Astrocyte (in vitro differentiated cells and primary cell): ENCODE measurements at regions not wholly inside any gene's neighbourhood (a gene's known extent, or its start where the extent isn't known, plus 50 kb on each side); places are given as distances from the start of the nearest gene placed in this dataset.

Source experiments
- DNase-seq: peaks from one replicate; pipeline ENCODE4 v3.0.0-alpha.2; 2010; ENCODE audit warnings: low read depth
- FAIRE-seq: peaks from 2 replicates; lab custom pipeline; 2011; peaks lifted over from hg19 to GRCh38; lab: Jason Lieb, UNC
- H2AFZ ChIP-seq: 2 replicates; pipeline ENCODE4 v1.6.0; 2012; ENCODE audit warnings: low read depth, low read length, inconsistent platforms
- H3K27ac ChIP-seq: 2 replicates; pipeline ENCODE4 v1.5.1; 2011; ENCODE audit warnings: low read depth, low read length, inconsistent platforms
- H3K27me3 ChIP-seq: 2 replicates; pipeline ENCODE4 v1.6.0; 2011; ENCODE audit warnings: low read length, inconsistent platforms; ENCODE audit not compliant: insufficient read depth
- H3K36me3 ChIP-seq: 2 replicates; pipeline ENCODE4 v1.5.1; 2011; ENCODE audit warnings: low read length, inconsistent platforms; ENCODE audit not compliant: insufficient read depth
- H3K4me1 ChIP-seq: 2 replicates; pipeline ENCODE4 v1.5.1; 2011; ENCODE audit warnings: low read length, inconsistent platforms; ENCODE audit not compliant: insufficient read depth
- H3K4me2 ChIP-seq: 2 replicates; pipeline ENCODE4 v1.6.0; 2012; ENCODE audit warnings: low read length, inconsistent platforms
- H3K4me3 ChIP-seq: 2 replicates; pipeline ENCODE4 v1.5.1; 2011; ENCODE audit warnings: low read depth, mild to moderate bottlenecking, low read length, inconsistent platforms; ENCODE audit not compliant: insufficient read depth
- H3K79me2 ChIP-seq: 2 replicates; pipeline ENCODE4 v1.6.0; 2012; ENCODE audit warnings: mild to moderate bottlenecking, low read length, inconsistent platforms; ENCODE audit not compliant: insufficient read depth
- H3K9ac ChIP-seq: 2 replicates; pipeline ENCODE4 v1.6.0; 2012; ENCODE audit warnings: mild to moderate bottlenecking, low read length, inconsistent platforms
- H3K9me3 ChIP-seq: 2 replicates; pipeline ENCODE4 v1.5.1; 2012; ENCODE audit warnings: low read depth, mild to moderate bottlenecking, low read length, inconsistent platforms; ENCODE audit not compliant: insufficient read depth
- H4K20me1 ChIP-seq: 2 replicates; pipeline ENCODE4 v1.6.0; 2012; ENCODE audit warnings: low read length, inconsistent platforms; ENCODE audit not compliant: insufficient read depth
- H3K27ac Mint-ChIP-seq: one replicate; pipeline ENCODE4 v1.8.0; 2021; ENCODE audit warnings: mild to moderate bottlenecking, mixed read lengths; ENCODE audit not compliant: unreplicated experiment
- H3K27me3 Mint-ChIP-seq: one replicate; pipeline ENCODE4 v1.8.0; 2021; ENCODE audit warnings: low read depth, mixed read lengths; ENCODE audit not compliant: unreplicated experiment
- H3K36me3 Mint-ChIP-seq: one replicate; pipeline ENCODE4 v1.8.0; 2021; ENCODE audit warnings: low read depth, mixed read lengths; ENCODE audit not compliant: unreplicated experiment
- H3K4me1 Mint-ChIP-seq: one replicate; pipeline ENCODE4 v1.8.0; 2021; ENCODE audit warnings: low read depth, mixed read lengths; ENCODE audit not compliant: unreplicated experiment
- H3K4me3 Mint-ChIP-seq: one replicate; pipeline ENCODE4 v1.8.0; 2021; ENCODE audit warnings: mild to moderate bottlenecking, moderate library complexity, mixed read lengths; ENCODE audit not compliant: unreplicated experiment
- H3K9me3 Mint-ChIP-seq: one replicate; pipeline ENCODE4 v1.8.0; 2021; ENCODE audit warnings: mild to moderate bottlenecking, mixed read lengths; ENCODE audit not compliant: unreplicated experiment
- CTCF ChIP-seq: IDR thresholded peaks from 2 replicates; pipeline ENCODE4 v1.5.1; 2011; ENCODE audit warnings: low read depth, mild to moderate bottlenecking, inconsistent platforms, low read length, moderate library complexity; ENCODE audit not compliant: insufficient read depth
- EZH2 ChIP-seq: IDR thresholded peaks from 2 replicates; pipeline ENCODE4 v1.6.1; 2012; ENCODE audit warnings: mild to moderate bottlenecking, low read length, inconsistent platforms; ENCODE audit not compliant: insufficient read depth

DNA sequence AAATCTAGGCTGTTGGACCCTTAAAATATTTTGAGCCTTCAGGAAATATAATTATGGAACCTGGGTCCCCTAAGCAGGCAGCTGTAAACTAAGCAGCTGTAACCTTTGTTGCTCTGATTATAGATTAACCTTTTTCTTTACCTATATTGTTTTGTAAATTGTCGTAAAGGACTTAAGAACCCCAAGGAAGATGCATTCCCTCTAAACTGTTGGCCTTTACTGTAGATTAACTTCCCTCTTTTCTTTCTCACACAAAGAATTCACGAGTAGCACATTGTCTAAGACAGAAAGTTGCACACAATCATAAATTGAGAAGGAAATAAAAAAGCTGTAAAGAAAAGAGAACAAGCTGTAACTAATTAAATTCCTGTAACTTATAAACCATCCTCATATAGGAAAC lies 877.3 kb downstream of the ROBO2 start:
- no peak for TF ChIP-seq CTCF
- TF ChIP-seq EZH2, result no peak
- Histone ChIP-seq H3K79me2 (no peaks in the 10 kb centered on the region), H3K4me1 (no peaks in the 10 kb centered on the region), H3K9me3 (peaks cover 7% of the 10 kb centered on the region), H3K9ac (no peak overlapping the region), H3K4me3 (no peak overlapping the region), H3K36me3 (no peaks in the 10 kb centered on the region), H3K27ac (no peak overlapping the region), H4K20me1 (no peaks in the 10 kb centered on the region), H2AFZ (no peak overlapping the region), H3K4me2 (no peak overlapping the region), H3K27me3 (no peaks in the 10 kb centered on the region)
- Mint-ChIP-seq H3K36me3 (no peaks in the 10 kb centered on the region), H3K9me3 (peaks cover 8% of the 10 kb centered on the region), H3K4me1 (no peaks in the 10 kb centered on the region), H3K27ac (no peak overlapping the region), H3K4me3 (no peak overlapping the region), H3K27me3 (no peaks in the 10 kb centered on the region)
- no peak for FAIRE-seq
- DNase-seq, result no peak

GRCh38 chr3:77919244-77919643 lies 879.3 kb downstream of the ROBO2 start:
- Histone ChIP-seq H2AFZ (no peak overlapping the region), H3K79me2 (no peaks in the 10 kb centered on the region), H3K9me3 (peaks cover 7% of the 10 kb centered on the region), H3K4me1 (no peaks in the 10 kb centered on the region), H3K4me3 (no peak overlapping the region), H3K36me3 (no peaks in the 10 kb centered on the region), H3K9ac (no peak overlapping the region), H3K4me2 (no peak overlapping the region), H3K27me3 (no peaks in the 10 kb centered on the region), H3K27ac (no peak overlapping the region), H4K20me1 (no peaks in the 10 kb centered on the region)
- DNase-seq (no peak), FAIRE-seq (no peak)
- H3K4me3 Mint-ChIP-seq, result no peak overlapping the region
- peaks cover 8% of the 10 kb centered on the region for H3K9me3 Mint-ChIP-seq
- TF ChIP-seq EZH2 (no peak), CTCF (no peak)
- no peak overlapping the region for H3K27ac Mint-ChIP-seq
- no peaks in the 10 kb centered on the region for H3K36me3 Mint-ChIP-seq
- H3K4me1 Mint-ChIP-seq, result no peaks in the 10 kb centered on the region
- no peaks in the 10 kb centered on the region for H3K27me3 Mint-ChIP-seq

GRCh38 chr3:77931255-77932009 lies 891.5 kb downstream of the ROBO2 start:
- Histone ChIP-seq H4K20me1 (no peaks in the 10 kb centered on the region), H3K79me2 (no peaks in the 10 kb centered on the region), H2AFZ (no peak overlapping the region), H3K27ac (no peak overlapping the region), H3K27me3 (no peaks in the 10 kb centered on the region), H3K4me3 (no peak overlapping the region), H3K9me3 (no peaks in the 10 kb centered on the region), H3K4me2 (no peak overlapping the region), H3K9ac (no peak overlapping the region), H3K4me1 (no peaks in the 10 kb centered on the region), H3K36me3 (no peaks in the 10 kb centered on the region)
- DNase-seq, result peak; percentile 16
- Mint-ChIP-seq H3K4me3 (no peak overlapping the region), H3K27ac (no peak overlapping the region), H3K9me3 (no peaks in the 10 kb centered on the region), H3K27me3 (no peaks in the 10 kb centered on the region), H3K36me3 (no peaks in the 10 kb centered on the region), H3K4me1 (peaks cover 4% of the 10 kb centered on the region)
- no peak for FAIRE-seq
- TF ChIP-seq EZH2 (no peak), CTCF (no peak)
